Activated CD4-positive, alpha-beta T cell treated with anti-CD3 and anti-CD28 coated beads for 1 hour (primary cell): ENCODE measurements at regions not wholly inside any gene's neighbourhood (a gene's known extent, or its start where the extent isn't known, plus 50 kb on each side); places are given as distances from the start of the nearest gene placed in this dataset.
"Not testable (repeated sequence)": the region's sequence is repeated elsewhere in the genome, so short reads cannot be mapped to it uniquely, and the experiment has no call there.

ENCODE experiments used
- DNase-seq: peaks from one replicate; pipeline ENCODE4 v3.0.0-alpha.2; 2020

- DNase-seq: no peak
Observed at GRCh38 chr5:124199893-124200292, 546.5 kb downstream of the ZNF608 start.

GRCh38 chr5:124195411-124195810 lies 551.0 kb downstream of the ZNF608 start:
- no peak for DNase-seq

GRCh38 chr5:124194282-124194681 lies 552.2 kb downstream of the ZNF608 start:
- no peak for DNase-seq

- no peak for DNase-seq
Observed at GRCh38 chr5:124193371-124193789, 553.1 kb downstream of the ZNF608 start.

GRCh38 chr5:124192716-124193115 lies 553.7 kb downstream of the ZNF608 start:
- DNase-seq: no peak

- DNase-seq: no peak
Observed at GRCh38 chr5:124185716-124186115, 560.7 kb downstream of the ZNF608 start.

- no peak for DNase-seq
Observed at GRCh38 chr5:124182133-124182532, 564.3 kb downstream of the ZNF608 start.

- DNase-seq: no peak
Observed at GRCh38 chr5:124180875-124181461, 565.5 kb downstream of the ZNF608 start.

GRCh38 chr5:124180299-124180874 lies 566.1 kb downstream of the ZNF608 start:
- no peak for DNase-seq

- DNase-seq: no peak
Observed at GRCh38 chr5:124179819-124180218, 566.6 kb downstream of the ZNF608 start.

GRCh38 chr5:124178050-124178449 lies 568.4 kb downstream of the ZNF608 start:
- DNase-seq: no peak

GRCh38 chr5:124176692-124177091 lies 569.7 kb downstream of the ZNF608 start:
- no peak for DNase-seq

GRCh38 chr5:124173386-124173785 lies 573.1 kb downstream of the ZNF608 start:
- DNase-seq: no peak

GRCh38 chr5:124172389-124173003 lies 573.9 kb downstream of the ZNF608 start:
- DNase-seq: no peak

GRCh38 chr5:124168093-124168492 lies 578.3 kb downstream of the ZNF608 start:
- not testable (repeated sequence) for DNase-seq

- no peak for DNase-seq
Observed at GRCh38 chr5:124162767-124163532, 583.5 kb downstream of the ZNF608 start.

- DNase-seq: no peak
Observed at GRCh38 chr5:124161266-124161665, 585.2 kb downstream of the ZNF608 start.

- no peak for DNase-seq
Observed at GRCh38 chr5:124160265-124160664, 586.2 kb downstream of the ZNF608 start.

- DNase-seq: no peak
Observed at GRCh38 chr5:124157320-124157719, 589.1 kb downstream of the ZNF608 start.

GRCh38 chr5:124156415-124156996 lies 589.9 kb downstream of the ZNF608 start:
- no peak for DNase-seq

- DNase-seq: no peak
Observed at GRCh38 chr5:124154714-124155113, 591.7 kb downstream of the ZNF608 start.

GRCh38 chr5:124153588-124153987 lies 592.9 kb downstream of the ZNF608 start:
- no peak for DNase-seq

- no peak for DNase-seq
Observed at GRCh38 chr5:124148574-124148973, 597.9 kb downstream of the ZNF608 start.
